ENCODE measurements at regions not wholly inside any gene's neighbourhood (a gene's known extent, or its start where the extent isn't known, plus 50 kb on each side); places are given as distances from the start of the nearest gene placed in this dataset.

DNA sequence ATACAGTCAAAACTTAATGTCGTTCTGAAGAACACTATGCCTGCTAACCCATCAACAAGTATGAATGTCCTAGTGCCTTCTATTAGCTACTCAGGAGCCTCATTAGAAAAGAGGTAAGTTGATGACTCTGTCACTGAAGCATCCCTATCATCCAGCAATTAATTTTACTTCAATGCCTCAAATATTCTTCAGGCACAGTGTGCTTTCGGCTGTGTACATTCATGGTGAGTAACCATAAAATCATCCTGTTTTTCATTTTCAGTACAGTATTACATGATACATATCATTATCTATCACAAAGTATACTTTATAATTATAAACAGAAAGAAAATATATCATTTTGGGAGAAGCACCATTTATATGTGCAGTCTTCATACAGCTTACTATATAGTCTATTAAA, 495.5 kb upstream of the ZWINT start:
- TF ChIP-seq FOXK2 (IDR thresholded peaks at IDR 0.05) (no peak), USF2 (IDR thresholded peaks at IDR 0.05; ENCODE audit: low read depth, low read length) (no peak), USF2 (CRISPR knock-in tag; IDR thresholded peaks at IDR 0.05; ENCODE audit: borderline replicate concordance) (no peak), SALL1 (CRISPR knock-in tag; IDR thresholded peaks at IDR 0.05) (no peak), RAD21 (CRISPR knock-in tag; IDR thresholded peaks at IDR 0.05) (no peak), TBL1XR1 (IDR thresholded peaks at IDR 0.05; ENCODE audit: borderline replicate concordance, low read length, partially characterized antibody) (no peak)
- TF ChIP-seq, protein P1, sequence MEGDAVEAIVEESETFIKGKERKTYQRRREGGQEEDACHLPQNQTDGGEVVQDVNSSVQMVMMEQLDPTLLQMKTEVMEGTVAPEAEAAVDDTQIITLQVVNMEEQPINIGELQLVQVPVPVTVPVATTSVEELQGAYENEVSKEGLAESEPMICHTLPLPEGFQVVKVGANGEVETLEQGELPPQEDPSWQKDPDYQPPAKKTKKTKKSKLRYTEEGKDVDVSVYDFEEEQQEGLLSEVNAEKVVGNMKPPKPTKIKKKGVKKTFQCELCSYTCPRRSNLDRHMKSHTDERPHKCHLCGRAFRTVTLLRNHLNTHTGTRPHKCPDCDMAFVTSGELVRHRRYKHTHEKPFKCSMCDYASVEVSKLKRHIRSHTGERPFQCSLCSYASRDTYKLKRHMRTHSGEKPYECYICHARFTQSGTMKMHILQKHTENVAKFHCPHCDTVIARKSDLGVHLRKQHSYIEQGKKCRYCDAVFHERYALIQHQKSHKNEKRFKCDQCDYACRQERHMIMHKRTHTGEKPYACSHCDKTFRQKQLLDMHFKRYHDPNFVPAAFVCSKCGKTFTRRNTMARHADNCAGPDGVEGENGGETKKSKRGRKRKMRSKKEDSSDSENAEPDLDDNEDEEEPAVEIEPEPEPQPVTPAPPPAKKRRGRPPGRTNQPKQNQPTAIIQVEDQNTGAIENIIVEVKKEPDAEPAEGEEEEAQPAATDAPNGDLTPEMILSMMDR (CRISPR knock-in tag; IDR thresholded peaks at IDR 0.05): no peak

Data from HepG2 (cell line).